H9 (cell line): ENCODE measurements at regions not wholly inside any gene's neighbourhood (a gene's known extent, or its start where the extent isn't known, plus 50 kb on each side); places are given as distances from the start of the nearest gene placed in this dataset.

ENCODE experiments used
- DNase-seq: peaks from one replicate; pipeline ENCODE4 v3.0.0-alpha.2; 2017
- H2AFZ ChIP-seq: one replicate; pipeline ENCODE4 v1.6.1; 2013; ENCODE audit warnings: mild to moderate bottlenecking, low read length, control low read depth, moderate library complexity
- H2AK5ac ChIP-seq: 2 replicates; pipeline ENCODE4 v1.6.1; 2013; ENCODE audit warnings: low read length, control low read depth, mixed read lengths; ENCODE audit not compliant: insufficient read length
- H2BK120ac ChIP-seq: one replicate; pipeline ENCODE4 v1.6.1; 2013; ENCODE audit warnings: low read depth, mild to moderate bottlenecking, low read length, control low read depth, inconsistent platforms; ENCODE audit not compliant: poor library complexity, severe bottlenecking
- H2BK12ac ChIP-seq: 2 replicates; pipeline ENCODE4 v1.6.1; 2013; ENCODE audit warnings: low read length, control low read depth, mixed read lengths, low read depth; ENCODE audit not compliant: insufficient read length
- H2BK15ac ChIP-seq: 2 replicates; pipeline ENCODE4 v1.6.1; 2013; ENCODE audit warnings: low read depth, low read length, control low read depth
- H2BK20ac ChIP-seq: one replicate; pipeline ENCODE4 v1.6.1; 2013; ENCODE audit warnings: low read depth, mild to moderate bottlenecking, low read length, control low read depth, inconsistent platforms; ENCODE audit not compliant: poor library complexity, severe bottlenecking
- H2BK5ac ChIP-seq: 2 replicates; pipeline ENCODE4 v1.6.1; 2013; ENCODE audit warnings: low read length, control low read depth, mixed read lengths; ENCODE audit not compliant: insufficient read length
- H3K14ac ChIP-seq: 2 replicates; pipeline ENCODE4 v1.6.1; 2013; ENCODE audit warnings: low read length, control low read depth; ENCODE audit not compliant: insufficient read depth
- H3K18ac ChIP-seq: 2 replicates; pipeline ENCODE4 v1.6.1; 2013; ENCODE audit warnings: low read depth, mild to moderate bottlenecking, mixed read lengths, low read length, control low read depth; ENCODE audit not compliant: insufficient read length
- H3K23ac ChIP-seq: 2 replicates; pipeline ENCODE4 v1.6.1; 2013; ENCODE audit warnings: low read length, control low read depth, mixed read lengths, low read depth; ENCODE audit not compliant: insufficient read length
- H3K23me2 ChIP-seq: 2 replicates; pipeline ENCODE4 v1.6.1; 2013; ENCODE audit warnings: low read depth, mild to moderate bottlenecking, mixed read lengths, low read length, control low read depth; ENCODE audit not compliant: insufficient read length, poor library complexity, severe bottlenecking
- H3K27ac ChIP-seq: 2 replicates; pipeline ENCODE4 v1.5.1; 2013; ENCODE audit warnings: low read length, control low read depth, mixed read lengths, low read depth; ENCODE audit not compliant: insufficient read length
- H3K27me3 ChIP-seq: 2 replicates; pipeline ENCODE4 v1.6.1; 2013; ENCODE audit warnings: low read length, control low read depth, inconsistent platforms; ENCODE audit not compliant: insufficient read depth
- H3K4ac ChIP-seq: 2 replicates; pipeline ENCODE4 v1.6.1; 2013; ENCODE audit warnings: low read depth, mild to moderate bottlenecking, control low read depth, inconsistent platforms, low read length, moderate library complexity
- H3K4me1 ChIP-seq: 2 replicates; pipeline ENCODE4 v1.6.1; 2013; ENCODE audit warnings: low read length, control low read depth, inconsistent platforms; ENCODE audit not compliant: insufficient read depth
- H3K4me2 ChIP-seq: 2 replicates; pipeline ENCODE4 v1.6.1; 2013; ENCODE audit warnings: low read length, control low read depth, mixed read lengths; ENCODE audit not compliant: insufficient read length, insufficient read depth
- H3K56ac ChIP-seq: 2 replicates; pipeline ENCODE4 v1.6.1; 2013; ENCODE audit warnings: low read depth, mild to moderate bottlenecking, mixed read lengths, low read length, control low read depth; ENCODE audit not compliant: insufficient read length
- H3K79me1 ChIP-seq: 2 replicates; pipeline ENCODE4 v1.6.1; 2013; ENCODE audit warnings: low read depth, mild to moderate bottlenecking, moderate library complexity, low read length, control low read depth, inconsistent platforms; ENCODE audit not compliant: insufficient read depth, poor library complexity, severe bottlenecking
- H3K79me2 ChIP-seq: 2 replicates; pipeline ENCODE4 v1.6.1; 2013; ENCODE audit warnings: low read length, control low read depth, inconsistent platforms; ENCODE audit not compliant: insufficient read depth
- H3K9ac ChIP-seq: 2 replicates; pipeline ENCODE4 v1.6.1; 2013; ENCODE audit warnings: low read length, control low read depth, mixed read lengths; ENCODE audit not compliant: insufficient read length; ENCODE audit errors: extremely low read depth
- H3K9me3 ChIP-seq: one replicate; pipeline ENCODE4 v1.6.1; 2013; ENCODE audit warnings: low read depth, low read length, inconsistent platforms; ENCODE audit not compliant: control insufficient read depth
- H3T11ph ChIP-seq: one replicate; pipeline ENCODE4 v1.6.1; 2013; ENCODE audit warnings: mild to moderate bottlenecking, low read length, control low read depth, inconsistent platforms
- H4K20me1 ChIP-seq: one replicate; pipeline ENCODE4 v1.6.1; 2013; ENCODE audit not compliant: control insufficient read depth, insufficient read length, insufficient read depth
- H4K5ac ChIP-seq: 2 replicates; pipeline ENCODE4 v1.6.1; 2013; ENCODE audit warnings: low read depth, mild to moderate bottlenecking, mixed read lengths, low read length, control low read depth; ENCODE audit not compliant: insufficient read length
- H4K8ac ChIP-seq: replicated peaks from 2 replicates; pipeline ENCODE4 v1.6.1; 2013; ENCODE audit warnings: low read length, control low read depth, mixed read lengths, low read depth; ENCODE audit not compliant: insufficient read length
- H4K91ac ChIP-seq: 2 replicates; pipeline ENCODE4 v1.6.1; 2013; ENCODE audit warnings: low read depth, mild to moderate bottlenecking, moderate library complexity, mixed read lengths, low read length, control low read depth; ENCODE audit not compliant: insufficient read length
- H3K27ac Mint-ChIP-seq, 3 experiments: 2 replicates in 2 of 3; 3 replicates in 1 of 3; pipeline ENCODE4 v1.8.0; 2020 to 2021; ENCODE audit warnings: mixed read lengths in 3 of 3, mild to moderate bottlenecking in 1 of 3, moderate library complexity in 1 of 3
- H3K27me3 Mint-ChIP-seq: 2 replicates; pipeline ENCODE4 v1.8.0; 2021; ENCODE audit warnings: low read depth, mild to moderate bottlenecking, moderate library complexity, mixed read lengths
- H3K36me3 Mint-ChIP-seq, 3 experiments: 2 replicates in 2 of 3; 3 replicates in 1 of 3; pipeline ENCODE4 v1.8.0; 2020 to 2021; ENCODE audit warnings: low read depth in 3 of 3, mixed read lengths in 3 of 3; ENCODE audit not compliant: insufficient read depth in 1 of 3
- H3K4me1 Mint-ChIP-seq, 2 experiments: 2 replicates each; pipeline ENCODE4 v1.8.0; 2020; ENCODE audit warnings: mixed read lengths in 2 of 2
- H3K4me3 Mint-ChIP-seq, 2 experiments: 2 replicates in 1 of 2; 3 replicates in 1 of 2; pipeline ENCODE4 v1.8.0; 2020 to 2021; ENCODE audit warnings: mild to moderate bottlenecking in 2 of 2, mixed read lengths in 2 of 2, moderate library complexity in 1 of 2
- H3K9me3 Mint-ChIP-seq, 2 experiments: 2 replicates in 1 of 2; 3 replicates in 1 of 2; pipeline ENCODE4 v1.8.0; 2020; ENCODE audit warnings: mild to moderate bottlenecking in 2 of 2, mixed read lengths in 2 of 2, moderate library complexity in 1 of 2
- CTCF ChIP-seq: fragments of 200-600 bp; sonication (generic); conservative IDR thresholded peaks from 3 replicates; pipeline ENCODE4 v1.8.0; 2021; ENCODE audit warnings: antibody characterized with exemption, mild to moderate bottlenecking
- WGBS: extraction: QIAGEN DNeasy Blood & Tissue Kit; methylation state at CpG from one replicate; pipeline ENCODE4 v1.1.7; 2013; ENCODE audit warnings: missing lambda C conversion rate, low lambda C conversion rate, mixed read lengths; ENCODE audit not compliant: insufficient read length; ENCODE audit errors: extremely low coverage; 5-methylcytosine and 5-hydroxymethylcytosine counted together

- H3K18ac ChIP-seq: no peak overlapping the region
- no peaks in the 10 kb centered on the region for H3K23me2 ChIP-seq
- H3K27me3 ChIP-seq: no peaks in the 10 kb centered on the region
- no peak overlapping the region for H2AFZ ChIP-seq
- Mint-ChIP-seq H3K4me3 (no peak overlapping the region), H3K36me3 (peaks cover 0 to 5% (median 4%) of the 10 kb centered on the region in 3 experiments; a peak in 4 of 7 replicates), H3K27ac (no peak overlapping the region), H3K9me3 (peaks cover 0 to 5% of the 10 kb centered on the region in 2 experiments; a peak in 3 of 5 replicates), H3K27me3 (peaks cover under 1% of the 10 kb centered on the region; the same call in 1 of the 2 replicates), H3K4me1 (peaks cover 30% of the 10 kb centered on the region in 2 experiments)
- H3T11ph ChIP-seq: no peak overlapping the region
- no peak overlapping the region for H4K8ac ChIP-seq
- no peak overlapping the region for H2BK20ac ChIP-seq
- no peak for TF ChIP-seq CTCF
- no peak for DNase-seq
- H4K5ac ChIP-seq: no peak overlapping the region
- no peak overlapping the region for H3K4me2 ChIP-seq
- no peaks in the 10 kb centered on the region for H4K20me1 ChIP-seq
- no peak overlapping the region for H3K56ac ChIP-seq
- peaks cover 2% of the 10 kb centered on the region; the same call in 1 of the 2 replicates for H3K4me1 ChIP-seq
- H3K9ac ChIP-seq: no peak overlapping the region
- H2BK12ac ChIP-seq: no peak overlapping the region
- H2BK5ac ChIP-seq: no peak overlapping the region
- H3K79me1 ChIP-seq: no peaks in the 10 kb centered on the region
- no peak overlapping the region for H4K91ac ChIP-seq
- H3K23ac ChIP-seq: no peak overlapping the region
- no peak overlapping the region for H2BK120ac ChIP-seq
- H2AK5ac ChIP-seq: no peak overlapping the region
- no peaks in the 10 kb centered on the region for H3K9me3 ChIP-seq
- H3K4ac ChIP-seq: no peak overlapping the region
- no peak overlapping the region for H3K14ac ChIP-seq
- WGBS: no CpG with 5 or more reads among the region's 12 CpGs
- H3K27ac ChIP-seq: no peak overlapping the region
- H3K79me2 ChIP-seq: no peaks in the 10 kb centered on the region
- no peak overlapping the region for H2BK15ac ChIP-seq
Measured at GRCh38 chr9:135371535-135371934, 108.0 kb upstream of the PPP1R26 start.
